Right lobe of liver (tissue), 4 donors: ENCODE measurements at regions not wholly inside any gene's neighbourhood (a gene's known extent, or its start where the extent isn't known, plus 50 kb on each side); places are given as distances from the start of the nearest gene placed in this dataset.

Source experiments
- CTCF ChIP-seq, 4 donors: fragments of 200-600 bp in 3 of 4; fragments of 450-650 bp in 1 of 4; IDR thresholded peaks; one replicate each; pipeline versions ENCODE4 v1.5.1 to v1.8.0; 2016 to 2022; ENCODE audit warnings: antibody characterized with exemption in 4 of 4, mild to moderate bottlenecking in 2 of 4
- POLR2A ChIP-seq: fragments of 450-650 bp; IDR thresholded peaks from one replicate; pipeline ENCODE4 v1.6.1; 2017; ENCODE audit warnings: antibody characterized with exemption, mild to moderate bottlenecking
- donor health status: DM: no; HTN: no; CAD: no.
- donor health status: DM: no; HTN: no; CAD: no.
- donor health status: DM: no; HTN: yes; CAD: no.

- TF ChIP-seq CTCF (IDR thresholded peaks at IDR 0.05) (no peak), POLR2A (no peak)
Observed at GRCh38 chr9:115543511-115543910, 425.6 kb upstream of the TNC start.
